Neural crest cell (in vitro differentiated cells): ENCODE measurements at regions not wholly inside any gene's neighbourhood (a gene's known extent, or its start where the extent isn't known, plus 50 kb on each side); places are given as distances from the start of the nearest gene placed in this dataset.
A peak's percentile ranks its signal among the peaks of the same experiment; 100 is the strongest.

Source experiments
- DNase-seq: peaks from one replicate; pipeline ENCODE4 v3.0.0; 2021; ENCODE audit warnings: low read depth, mixed read lengths, low spot score
- H3K27ac Mint-ChIP-seq: one replicate; pipeline ENCODE4 v1.8.0; 2021; ENCODE audit warnings: mild to moderate bottlenecking, mixed read lengths; ENCODE audit not compliant: unreplicated experiment
- H3K27me3 Mint-ChIP-seq: 2 replicates; pipeline ENCODE4 v1.8.0; 2021; ENCODE audit warnings: low read depth, mild to moderate bottlenecking, mixed read lengths
- H3K36me3 Mint-ChIP-seq: 2 replicates; pipeline ENCODE4 v1.8.0; 2021; ENCODE audit warnings: low read depth, mild to moderate bottlenecking, mixed read lengths
- H3K4me1 Mint-ChIP-seq: 2 replicates; pipeline ENCODE4 v1.8.0; 2021; ENCODE audit warnings: mixed read lengths
- H3K4me3 Mint-ChIP-seq: one replicate; pipeline ENCODE4 v1.8.0; 2021; ENCODE audit warnings: mild to moderate bottlenecking, mixed read lengths
- H3K9me3 Mint-ChIP-seq: 2 replicates; pipeline ENCODE4 v1.8.0; 2021; ENCODE audit warnings: mixed read lengths
- CTCF ChIP-seq: fragments of 200-600 bp; sonication (generic); conservative IDR thresholded peaks from 2 replicates; pipeline ENCODE4 v1.5.0; 2021; ENCODE audit warnings: antibody characterized with exemption, mild to moderate bottlenecking

GRCh38 chrX:43474321-43474720, 181.8 kb upstream of the MAOA start:
- no peak overlapping the region for H3K27ac Mint-ChIP-seq

GRCh38 chrX:43479070-43479469, 177.0 kb upstream of the MAOA start:
- no peak for TF ChIP-seq CTCF
- DNase-seq: no peak
- peaks cover 29% of the 10 kb centered on the region for H3K4me1 Mint-ChIP-seq
- H3K4me3 Mint-ChIP-seq: no peak overlapping the region
- H3K27ac Mint-ChIP-seq: no peak overlapping the region
- H3K9me3 Mint-ChIP-seq: no peaks in the 10 kb centered on the region
- no peaks in the 10 kb centered on the region for H3K27me3 Mint-ChIP-seq
- H3K36me3 Mint-ChIP-seq: no peaks in the 10 kb centered on the region

More at GRCh38 chrX:43474321-43474720, 181.8 kb upstream of the MAOA start:
- Mint-ChIP-seq H3K36me3 (no peaks in the 10 kb centered on the region), H3K27me3 (no peaks in the 10 kb centered on the region), H3K4me1 (no peaks in the 10 kb centered on the region), H3K4me3 (no peak overlapping the region), H3K9me3 (peaks cover 4% of the 10 kb centered on the region)
- peak; percentile 26 for TF ChIP-seq CTCF
- DNase-seq: no peak

GRCh38 chrX:43479850-43480249, 176.2 kb upstream of the MAOA start:
- Mint-ChIP-seq H3K4me1 (peaks cover 29% of the 10 kb centered on the region), H3K4me3 (no peak overlapping the region), H3K27ac (peak overlapping the region; percentile 15), H3K36me3 (no peaks in the 10 kb centered on the region), H3K27me3 (no peaks in the 10 kb centered on the region), H3K9me3 (no peaks in the 10 kb centered on the region)
- no peak for TF ChIP-seq CTCF
- no peak for DNase-seq

GRCh38 chrX:43481576-43481975, 174.5 kb upstream of the MAOA start:
- H3K27me3 Mint-ChIP-seq: no peaks in the 10 kb centered on the region
- H3K9me3 Mint-ChIP-seq: no peaks in the 10 kb centered on the region
- no peak for TF ChIP-seq CTCF
- peak; percentile 2 for DNase-seq
- H3K27ac Mint-ChIP-seq: peak overlapping the region; percentile 61
- peak overlapping the region; percentile 28 for H3K4me3 Mint-ChIP-seq
- H3K36me3 Mint-ChIP-seq: no peaks in the 10 kb centered on the region
- peaks cover 29% of the 10 kb centered on the region for H3K4me1 Mint-ChIP-seq

- no peak overlapping the region for H3K4me3 Mint-ChIP-seq
- DNase-seq: no peak
- no peaks in the 10 kb centered on the region for H3K27me3 Mint-ChIP-seq
- H3K9me3 Mint-ChIP-seq: peaks cover 8% of the 10 kb centered on the region
- no peaks in the 10 kb centered on the region for H3K4me1 Mint-ChIP-seq
- H3K36me3 Mint-ChIP-seq: no peaks in the 10 kb centered on the region
- TF ChIP-seq CTCF: no peak
- no peak overlapping the region for H3K27ac Mint-ChIP-seq
Observed at GRCh38 chrX:43493756-43494155, 162.3 kb upstream of the MAOA start.

- no peak for TF ChIP-seq CTCF
- Mint-ChIP-seq H3K4me1 (peaks cover 23% of the 10 kb centered on the region), H3K36me3 (no peaks in the 10 kb centered on the region), H3K27me3 (no peaks in the 10 kb centered on the region), H3K9me3 (peaks cover 2% of the 10 kb centered on the region), H3K4me3 (no peak overlapping the region), H3K27ac (peak overlapping the region; percentile 72)
- no peak for DNase-seq
Observed at GRCh38 chrX:43500246-43500645, 155.9 kb upstream of the MAOA start.
